IMR-90 (cell line): ENCODE measurements at regions not wholly inside any gene's neighbourhood (a gene's known extent, or its start where the extent isn't known, plus 50 kb on each side); places are given as distances from the start of the nearest gene placed in this dataset.

ENCODE experiments used
- BHLHE40 ChIP-seq: fragments of 150-350 bp; IDR thresholded peaks from 2 replicates; pipeline ENCODE4 v1.6.1; 2016; ENCODE audit warnings: mild to moderate bottlenecking, low read depth, low read length
- CEBPB ChIP-seq: IDR thresholded peaks from 2 replicates; pipeline ENCODE4 v1.6.1; 2012; ENCODE audit warnings: low read depth, low read length, improper control_type of control experiment
- CHD1 ChIP-seq: IDR thresholded peaks from 2 replicates; pipeline ENCODE4 v1.6.1; 2012; ENCODE audit warnings: low read depth, low read length, improper control_type of control experiment
- CTCF ChIP-seq: conservative IDR thresholded peaks from 2 replicates; pipeline ENCODE4 v1.5.1; 2012; ENCODE audit warnings: mild to moderate bottlenecking, low read depth, low read length, improper control_type of control experiment
- FOS ChIP-seq: fragments of 150-350 bp; IDR thresholded peaks from 2 replicates; pipeline ENCODE4 v1.6.1; 2016; ENCODE audit warnings: low read depth, low read length
- MAFK ChIP-seq: IDR thresholded peaks from 2 replicates; pipeline ENCODE4 v1.6.1; 2012; ENCODE audit warnings: low read depth, low read length, improper control_type of control experiment
- NFE2L2 ChIP-seq: fragments of 150-350 bp; IDR thresholded peaks from 2 replicates; pipeline ENCODE4 v1.6.1; 2016; ENCODE audit warnings: low read depth, mild to moderate bottlenecking, low read length
- POLR2A ChIP-seq: IDR thresholded peaks from 2 replicates; pipeline ENCODE4 v1.6.1; 2012; ENCODE audit warnings: mild to moderate bottlenecking, low read depth, low read length
- RAD21 ChIP-seq: IDR thresholded peaks from 2 replicates; pipeline ENCODE4 v1.6.1; 2012; ENCODE audit warnings: low read length, improper control_type of control experiment
- TF ChIP-seq, protein P1 (sequence below): fragments of 150-350 bp; IDR thresholded peaks from 2 replicates; pipeline ENCODE4 v1.6.1; 2016; ENCODE audit warnings: low read depth, mild to moderate bottlenecking, low read length, moderate library complexity, borderline replicate concordance

DNA sequence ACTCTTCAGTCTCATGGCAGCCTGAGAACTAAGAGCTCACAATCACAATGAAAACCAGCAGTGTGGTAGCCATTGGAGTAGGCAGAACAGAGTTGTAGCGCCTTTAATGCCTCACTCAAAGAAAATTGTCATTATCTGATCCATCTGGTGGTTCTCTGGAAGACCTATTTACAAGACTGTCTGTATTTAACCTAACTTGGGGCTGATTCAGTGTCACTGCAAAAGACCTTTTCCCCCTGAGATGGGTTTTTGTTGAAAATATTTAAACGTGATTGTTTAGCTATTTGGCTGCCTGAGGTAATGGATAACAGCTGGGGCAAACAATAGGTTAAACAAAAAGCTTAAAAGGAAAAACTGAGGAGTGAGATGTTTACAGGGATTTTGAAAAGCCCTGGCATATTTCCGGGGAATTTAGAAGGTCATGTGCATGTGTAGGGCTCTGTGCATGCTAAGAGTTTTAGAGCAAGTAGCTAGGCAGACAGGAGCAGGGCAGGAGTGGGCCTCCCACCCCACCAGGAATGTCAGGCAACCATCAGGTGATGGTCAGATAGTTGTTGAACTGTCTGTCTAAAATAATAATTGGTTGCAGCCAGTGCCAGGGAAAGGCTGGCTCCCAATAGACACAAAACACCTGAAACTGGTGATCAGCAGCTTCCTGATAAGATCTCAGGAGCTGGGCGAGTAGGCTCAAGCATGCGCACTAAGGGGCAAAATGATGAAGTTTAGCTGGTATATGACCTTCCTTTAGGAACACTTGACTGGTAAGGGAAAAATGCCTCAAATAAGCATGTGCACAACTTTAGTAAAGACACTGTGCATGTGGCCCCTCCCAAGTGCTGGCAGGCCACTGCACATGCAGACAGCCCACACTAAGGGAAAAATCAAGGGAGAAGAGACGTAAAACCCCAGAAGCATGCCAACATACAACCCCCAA lies 70.8 kb upstream of the AKIRIN2 start:
- TF ChIP-seq POLR2A, result no peak
- TF ChIP-seq, protein P1, sequence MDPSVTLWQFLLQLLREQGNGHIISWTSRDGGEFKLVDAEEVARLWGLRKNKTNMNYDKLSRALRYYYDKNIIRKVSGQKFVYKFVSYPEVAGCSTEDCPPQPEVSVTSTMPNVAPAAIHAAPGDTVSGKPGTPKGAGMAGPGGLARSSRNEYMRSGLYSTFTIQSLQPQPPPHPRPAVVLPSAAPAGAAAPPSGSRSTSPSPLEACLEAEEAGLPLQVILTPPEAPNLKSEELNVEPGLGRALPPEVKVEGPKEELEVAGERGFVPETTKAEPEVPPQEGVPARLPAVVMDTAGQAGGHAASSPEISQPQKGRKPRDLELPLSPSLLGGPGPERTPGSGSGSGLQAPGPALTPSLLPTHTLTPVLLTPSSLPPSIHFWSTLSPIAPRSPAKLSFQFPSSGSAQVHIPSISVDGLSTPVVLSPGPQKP, result no peak
- no peak for TF ChIP-seq NFE2L2
- no peak for TF ChIP-seq CTCF
- no peak for TF ChIP-seq CEBPB
- TF ChIP-seq MAFK, result no peak
- no peak for TF ChIP-seq CHD1
- TF ChIP-seq BHLHE40, result no peak
- TF ChIP-seq FOS, result no peak
- TF ChIP-seq RAD21, result no peak
